ENCODE measurements at regions not wholly inside any gene's neighbourhood (a gene's known extent, or its start where the extent isn't known, plus 50 kb on each side); places are given as distances from the start of the nearest gene placed in this dataset.
"Not testable (repeated sequence)": the region's sequence is repeated elsewhere in the genome, so short reads cannot be mapped to it uniquely, and the experiment has no call there.

- H3K27me3 ChIP-seq (ENCODE audit: low read depth); H3K4me3 ChIP-seq; DNase-seq (ENCODE audit: low spot score in 2 of 2); H3K36me3 ChIP-seq (replicated peaks); H3K4me1 ChIP-seq; H3K9me3 ChIP-seq; in situ Hi-C loops (cut with MboI; ENCODE audit: low sequenced_read_pairs): not testable (repeated sequence)
Measured at GRCh38 chr1:193437333-193437732, 250.9 kb upstream of the B3GALT2 start.

DNA sequence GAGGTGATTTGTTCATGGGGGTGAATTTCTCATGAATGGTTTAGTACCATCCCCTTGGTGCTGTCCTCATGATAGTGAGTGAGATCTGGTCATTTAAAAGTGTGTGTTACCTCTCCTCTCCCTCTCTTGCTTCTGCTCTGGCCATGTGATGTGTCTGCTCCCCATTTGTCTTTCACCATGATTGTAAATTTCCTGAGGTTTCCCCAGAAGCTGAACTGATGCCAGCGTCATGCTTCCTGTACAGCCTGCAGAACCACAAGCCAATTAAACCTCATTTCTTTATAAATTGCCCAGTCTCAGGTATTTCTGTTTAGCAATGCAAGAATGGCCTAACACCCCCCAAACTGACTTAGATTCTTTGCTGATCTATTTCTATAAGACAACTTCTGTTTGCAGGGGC, 249.4 kb upstream of the B3GALT2 start:
- in situ Hi-C loops (cut with MboI; ENCODE audit: low sequenced_read_pairs): no loop called here
- DNase-seq (ENCODE audit: low spot score in 2 of 2): no peak
- H3K9me3 ChIP-seq: peaks cover 6% of the 10 kb centered on the region
- H3K27me3 ChIP-seq (ENCODE audit: low read depth): no peaks in the 10 kb centered on the region
- H3K4me3 ChIP-seq: no peak overlapping the region
- H3K4me1 ChIP-seq: no peaks in the 10 kb centered on the region
- no peaks in the 10 kb centered on the region for H3K36me3 ChIP-seq (replicated peaks)

GRCh38 chr1:193434319-193434718, 247.9 kb upstream of the B3GALT2 start:
- Histone ChIP-seq H3K4me1 (no peaks in the 10 kb centered on the region), H3K36me3 (replicated peaks) (no peaks in the 10 kb centered on the region), H3K9me3 (peaks cover 6% of the 10 kb centered on the region), H3K27me3 (ENCODE audit: low read depth) (no peaks in the 10 kb centered on the region), H3K4me3 (no peak overlapping the region)
- in situ Hi-C loops (cut with MboI; ENCODE audit: low sequenced_read_pairs): no loop called here
- no peak for DNase-seq (ENCODE audit: low spot score in 2 of 2)

- DNase-seq (ENCODE audit: low spot score in 2 of 2): no peak
- Histone ChIP-seq H3K4me1 (no peaks in the 10 kb centered on the region), H3K4me3 (no peak overlapping the region), H3K27me3 (ENCODE audit: low read depth) (no peaks in the 10 kb centered on the region), H3K9me3 (peaks cover 6% of the 10 kb centered on the region), H3K36me3 (replicated peaks) (no peaks in the 10 kb centered on the region)
- in situ Hi-C loops (cut with MboI; ENCODE audit: low sequenced_read_pairs): no loop called here
Measured at GRCh38 chr1:193433599-193433998, 247.2 kb upstream of the B3GALT2 start.

- Histone ChIP-seq H3K4me3 (no peak overlapping the region), H3K36me3 (replicated peaks) (no peaks in the 10 kb centered on the region), H3K27me3 (ENCODE audit: low read depth) (no peaks in the 10 kb centered on the region), H3K4me1 (no peaks in the 10 kb centered on the region), H3K9me3 (peaks cover 6% of the 10 kb centered on the region)
- DNase-seq (ENCODE audit: low spot score in 2 of 2): no peak
- in situ Hi-C loops (cut with MboI; ENCODE audit: low sequenced_read_pairs): no loop called here
Measured at GRCh38 chr1:193432979-193433587, 246.7 kb upstream of the B3GALT2 start.

DNA sequence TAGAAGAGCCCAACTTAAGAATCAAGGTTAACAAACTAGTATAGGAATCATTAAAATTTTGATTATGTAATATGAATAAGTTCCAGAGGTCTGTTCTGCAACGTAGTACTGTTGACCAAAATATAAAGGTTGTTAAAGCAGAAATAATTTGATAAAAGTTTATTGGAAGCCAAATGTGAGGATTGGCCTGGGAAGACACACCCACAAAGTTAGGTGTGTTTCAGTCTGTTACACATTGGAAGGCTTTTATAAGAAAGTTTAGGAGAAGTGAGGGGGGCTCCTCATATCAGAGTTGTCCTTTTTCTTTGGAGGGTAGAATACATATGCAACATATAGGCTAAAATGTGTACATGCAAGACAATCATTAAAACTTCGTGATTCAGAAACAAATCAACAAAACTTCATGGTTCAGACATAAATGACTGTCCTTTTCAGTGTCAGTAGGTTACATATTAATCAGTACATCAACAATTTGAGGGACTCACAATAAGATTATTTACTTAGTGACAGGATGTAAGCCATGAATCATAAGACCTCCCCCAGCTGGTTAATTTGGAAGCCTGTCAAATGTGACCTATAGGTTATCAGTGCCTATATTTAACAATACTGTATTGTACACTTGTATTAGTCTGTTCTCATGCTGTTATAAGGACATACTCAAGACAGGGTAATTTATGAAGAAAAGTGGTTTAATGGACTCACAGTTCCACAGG, 245.0 kb upstream of the B3GALT2 start:
- H3K27me3 ChIP-seq (ENCODE audit: low read depth): no peaks in the 10 kb centered on the region
- no peak for DNase-seq (ENCODE audit: low spot score in 2 of 2)
- no peaks in the 10 kb centered on the region for H3K36me3 ChIP-seq (replicated peaks)
- H3K4me3 ChIP-seq: no peak overlapping the region
- H3K9me3 ChIP-seq: peaks cover 6% of the 10 kb centered on the region
- in situ Hi-C loops (cut with MboI; ENCODE audit: low sequenced_read_pairs): no loop called here
- H3K4me1 ChIP-seq: no peaks in the 10 kb centered on the region

GRCh38 chr1:193427524-193427923, 241.1 kb upstream of the B3GALT2 start:
- Histone ChIP-seq H3K27me3 (ENCODE audit: low read depth) (no peaks in the 10 kb centered on the region), H3K36me3 (replicated peaks) (no peaks in the 10 kb centered on the region), H3K9me3 (0 out of 2 replicates have a peak, but pooled peaks cover under 1% of the 10 kb centered on the region), H3K4me1 (no peaks in the 10 kb centered on the region), H3K4me3 (no peak overlapping the region)
- in situ Hi-C loops (cut with MboI; ENCODE audit: low sequenced_read_pairs): no loop called here
- no peak for DNase-seq (ENCODE audit: low spot score in 2 of 2)

GRCh38 chr1:193426061-193426460, 239.6 kb upstream of the B3GALT2 start:
- DNase-seq (ENCODE audit: low spot score in 2 of 2): no peak
- no peaks in the 10 kb centered on the region for H3K4me1 ChIP-seq
- in situ Hi-C loops (cut with MboI; ENCODE audit: low sequenced_read_pairs): no loop called here
- H3K27me3 ChIP-seq (ENCODE audit: low read depth): no peaks in the 10 kb centered on the region
- H3K36me3 ChIP-seq (replicated peaks): no peaks in the 10 kb centered on the region
- no peaks in the 10 kb centered on the region for H3K9me3 ChIP-seq
- no peak overlapping the region for H3K4me3 ChIP-seq

- H3K9me3 ChIP-seq: no peaks in the 10 kb centered on the region
- no peaks in the 10 kb centered on the region for H3K27me3 ChIP-seq (ENCODE audit: low read depth)
- H3K4me3 ChIP-seq: no peak overlapping the region
- no peak for DNase-seq (ENCODE audit: low spot score in 2 of 2)
- H3K4me1 ChIP-seq: no peaks in the 10 kb centered on the region
- in situ Hi-C loops (cut with MboI; ENCODE audit: low sequenced_read_pairs): no loop called here
- H3K36me3 ChIP-seq (replicated peaks): no peaks in the 10 kb centered on the region
Measured at GRCh38 chr1:193421487-193421886, 235.1 kb upstream of the B3GALT2 start.

DNA sequence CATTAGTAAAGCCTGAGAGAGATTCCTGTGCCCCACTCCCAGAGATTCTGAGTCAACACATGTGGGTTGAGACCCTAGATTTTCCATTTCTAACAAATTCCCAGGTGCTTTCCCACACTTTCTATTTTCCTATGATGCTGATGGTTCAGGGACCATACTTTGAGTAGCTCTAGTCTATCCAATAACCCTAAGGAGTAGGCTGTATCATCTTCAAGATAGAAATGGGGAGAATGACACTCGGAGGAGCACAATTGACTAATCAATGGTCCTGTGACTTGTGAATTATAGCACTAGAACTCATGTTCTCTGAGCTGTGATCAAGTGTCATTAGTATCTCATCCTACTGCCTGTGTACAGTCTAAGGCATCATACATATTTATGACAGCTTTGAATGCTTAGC, 232.9 kb upstream of the B3GALT2 start:
- H3K36me3 ChIP-seq (replicated peaks): no peaks in the 10 kb centered on the region
- H3K4me3 ChIP-seq: no peak overlapping the region
- no peak for DNase-seq (ENCODE audit: low spot score in 2 of 2)
- H3K4me1 ChIP-seq: no peaks in the 10 kb centered on the region
- no peaks in the 10 kb centered on the region for H3K9me3 ChIP-seq
- in situ Hi-C loops (cut with MboI; ENCODE audit: low sequenced_read_pairs): no loop called here
- no peaks in the 10 kb centered on the region for H3K27me3 ChIP-seq (ENCODE audit: low read depth)

- DNase-seq (ENCODE audit: low spot score in 2 of 2): no peak
- in situ Hi-C loops (cut with MboI; ENCODE audit: low sequenced_read_pairs): no loop called here
- no peaks in the 10 kb centered on the region for H3K4me1 ChIP-seq
- no peaks in the 10 kb centered on the region for H3K36me3 ChIP-seq (replicated peaks)
- no peaks in the 10 kb centered on the region for H3K9me3 ChIP-seq
- H3K4me3 ChIP-seq: no peak overlapping the region
- H3K27me3 ChIP-seq (ENCODE audit: low read depth): no peaks in the 10 kb centered on the region
Measured at GRCh38 chr1:193418745-193419058, 232.3 kb upstream of the B3GALT2 start.

- in situ Hi-C loops (cut with MboI; ENCODE audit: low sequenced_read_pairs): no loop called here
- Histone ChIP-seq H3K36me3 (replicated peaks) (no peaks in the 10 kb centered on the region), H3K4me1 (no peaks in the 10 kb centered on the region), H3K9me3 (no peaks in the 10 kb centered on the region), H3K27me3 (ENCODE audit: low read depth) (no peaks in the 10 kb centered on the region), H3K4me3 (no peak overlapping the region)
- no peak for DNase-seq (ENCODE audit: low spot score in 2 of 2)
Measured at GRCh38 chr1:193417945-193418744, 231.7 kb upstream of the B3GALT2 start.

DNA sequence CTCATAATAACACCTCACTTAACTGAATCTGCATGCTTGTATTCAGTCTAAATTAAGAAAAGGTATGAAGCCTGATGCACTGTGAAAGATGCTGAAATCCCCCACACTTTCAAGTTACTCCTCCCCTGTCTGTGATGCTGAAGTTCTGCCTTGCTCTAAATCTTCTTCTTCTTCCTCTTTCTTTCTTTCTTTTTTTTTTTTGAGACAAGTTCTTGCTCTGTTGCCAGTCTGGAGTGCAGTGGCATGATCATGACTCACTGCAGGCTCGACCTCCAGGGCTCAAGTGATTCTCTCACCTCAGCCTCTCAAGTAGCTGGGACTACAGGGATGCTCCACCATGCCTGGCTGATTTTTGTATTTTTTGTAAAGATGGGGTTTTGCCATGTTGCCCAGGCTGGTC, 231.0 kb upstream of the B3GALT2 start:
- Histone ChIP-seq H3K9me3 (no peaks in the 10 kb centered on the region), H3K4me1 (no peaks in the 10 kb centered on the region), H3K4me3 (no peak overlapping the region), H3K27me3 (ENCODE audit: low read depth) (no peaks in the 10 kb centered on the region), H3K36me3 (replicated peaks) (no peaks in the 10 kb centered on the region)
- DNase-seq (ENCODE audit: low spot score in 2 of 2): no peak
- in situ Hi-C loops (cut with MboI; ENCODE audit: low sequenced_read_pairs): no loop called here

DNA sequence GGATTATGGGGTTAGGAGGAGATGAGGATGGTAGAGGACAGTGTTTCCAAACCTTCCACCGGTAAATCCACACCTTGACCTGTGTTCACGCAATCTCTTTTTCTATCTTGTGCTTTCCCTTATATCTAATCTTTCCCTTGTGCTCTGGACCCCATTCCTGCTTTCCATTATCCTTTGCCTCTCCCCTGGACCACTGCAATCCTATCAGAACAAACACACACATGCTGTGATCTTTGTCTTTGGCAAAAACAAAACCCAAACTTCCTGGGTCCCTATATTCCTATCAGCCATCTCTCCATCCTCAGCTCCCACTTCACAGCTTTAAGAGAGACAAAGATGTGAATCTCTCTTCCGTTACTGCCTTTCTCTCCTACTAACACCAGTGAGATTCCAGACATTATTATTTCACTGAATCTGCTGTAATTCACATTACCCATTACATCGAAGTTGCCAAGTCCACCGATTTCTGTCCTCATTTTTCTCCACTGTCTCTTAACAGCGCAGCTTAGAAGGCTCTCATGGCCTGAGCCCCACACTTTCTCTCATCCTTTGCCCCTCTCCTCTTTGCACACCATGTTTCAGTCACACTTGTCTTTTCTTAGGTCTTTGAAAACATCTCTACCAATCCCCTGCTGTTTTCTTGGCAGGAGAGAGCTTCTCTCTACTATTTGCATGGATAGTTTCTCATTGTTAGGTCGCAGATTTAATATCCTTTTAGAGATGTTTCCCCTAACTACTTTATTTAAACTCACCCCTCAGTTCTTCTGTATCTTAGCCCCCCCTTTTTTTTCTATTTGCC, 230.0 kb upstream of the B3GALT2 start:
- Histone ChIP-seq H3K4me3 (no peak overlapping the region), H3K36me3 (replicated peaks) (no peaks in the 10 kb centered on the region), H3K9me3 (no peaks in the 10 kb centered on the region), H3K27me3 (ENCODE audit: low read depth) (no peaks in the 10 kb centered on the region), H3K4me1 (no peaks in the 10 kb centered on the region)
- in situ Hi-C loops (cut with MboI; ENCODE audit: low sequenced_read_pairs): no loop called here
- no peak for DNase-seq (ENCODE audit: low spot score in 2 of 2)
